GM13976 (cell line): ENCODE measurements at regions not wholly inside any gene's neighbourhood (a gene's known extent, or its start where the extent isn't known, plus 50 kb on each side); places are given as distances from the start of the nearest gene placed in this dataset.

ENCODE experiments used
- DNase-seq: peaks from one replicate; pipeline ENCODE4 v3.0.0; 2012; ENCODE audit warnings: low spot score
- CTCF ChIP-seq: IDR thresholded peaks from 2 replicates; pipeline ENCODE4 v1.5.1; 2012; ENCODE audit warnings: borderline replicate concordance, mild to moderate bottlenecking; ENCODE audit not compliant: insufficient read depth; ENCODE audit errors: extremely low read depth, missing control alignments, control extremely low read depth
- in situ Hi-C: fragments of 300-500 bp; cut with MboI; formaldehyde crosslinking; loops from one replicate; pipeline ENCODE4 v1.12.0; 2022; ENCODE audit warnings: low sequenced_read_pairs, mixed read lengths, inconsistent platforms; ENCODE audit not compliant: unreplicated experiment

GRCh38 chr6:134529305-134529704 is 211.4 kb upstream of the SGK1 start:
- no peak for TF ChIP-seq CTCF
- in situ Hi-C loops, result no loop called here
- DNase-seq, result no peak

GRCh38 chr6:134527108-134527787 is 209.3 kb upstream of the SGK1 start:
- in situ Hi-C loops, result no loop called here
- TF ChIP-seq CTCF, result no peak
- DNase-seq, result no peak

GRCh38 chr6:134525190-134525868 is 207.4 kb upstream of the SGK1 start:
- DNase-seq, result no peak
- in situ Hi-C loops, result no loop called here
- no peak for TF ChIP-seq CTCF

- in situ Hi-C loops, result no loop called here
- no peak for TF ChIP-seq CTCF
- no peak for DNase-seq
Measured at GRCh38 chr6:134523903-134524650, 206.2 kb upstream of the SGK1 start.

- TF ChIP-seq CTCF, result no peak
- in situ Hi-C loops, result no loop called here
- no peak for DNase-seq
Measured at GRCh38 chr6:134523051-134523450, 205.1 kb upstream of the SGK1 start.

- no peak for TF ChIP-seq CTCF
- in situ Hi-C loops, result no loop called here
Measured at GRCh38 chr6:134521116-134521501, 203.2 kb upstream of the SGK1 start.

More at GRCh38 chr6:134521116-134521501, 203.2 kb upstream of the SGK1 start:
- no peak for DNase-seq
